RWPE1 (cell line): ENCODE measurements at regions not wholly inside any gene's neighbourhood (a gene's known extent, or its start where the extent isn't known, plus 50 kb on each side); places are given as distances from the start of the nearest gene placed in this dataset.

ENCODE experiments used
- CTCF ChIA-PET: fragments of 350-600 bp; sonication (Branson Sonifier 250); formaldehyde crosslinking; extraction: SDS; loops from one replicate; lab custom pipeline; 2021; lab: Yijun Ruan, JAX
- POLR2A ChIA-PET: fragments of 400-600 bp; formaldehyde crosslinking; extraction: SDS; loops from one replicate; lab custom pipeline; 2020; ENCODE audit warnings: antibody characterized with exemption; ENCODE audit not compliant: low non-redundant PET; lab: Yijun Ruan, JAX
- DNase-seq: peaks from one replicate; pipeline ENCODE4 v3.0.0; 2012; ENCODE audit warnings: low spot score
- H3K27ac ChIP-seq: fragments of 450-650 bp; 2 replicates; pipeline ENCODE4 v1.5.1; 2017
- TF ChIP-seq, protein P1 (sequence below): fragments of 450-650 bp; conservative IDR thresholded peaks from 2 replicates; pipeline ENCODE4 v1.5.1; 2017; ENCODE audit warnings: low read depth, mild to moderate bottlenecking

DNA sequence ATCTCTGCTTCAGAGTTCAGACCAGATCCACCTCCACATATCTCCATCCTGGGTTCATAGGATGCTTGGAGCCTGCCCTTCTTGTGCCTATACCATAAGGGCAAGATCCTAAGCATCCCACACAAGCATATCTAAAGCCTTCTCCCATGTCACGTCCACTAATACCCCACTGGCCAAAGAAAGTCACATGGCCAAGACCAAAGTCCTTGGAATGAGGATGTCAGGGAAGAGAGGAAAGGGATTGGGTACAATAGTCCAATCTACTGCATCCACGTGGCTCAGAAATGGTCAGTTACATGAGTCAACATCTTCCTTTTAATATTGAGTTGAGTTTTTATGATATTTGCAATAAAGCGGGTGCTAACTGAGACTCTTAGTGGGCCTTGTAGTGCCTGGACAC lies 515.9 kb upstream of the SULF2 start:
- CTCF ChIA-PET, result interaction anchor here (1.8 kb wide), 1 partner anchor 515 kb away, joined by 4 read pairs; no protein-coding TSS in a partner anchor
- no peak for DNase-seq
- POLR2A ChIA-PET, result no interaction called here
- H3K27ac ChIP-seq, result no peak overlapping the region
- TF ChIP-seq, protein P1, sequence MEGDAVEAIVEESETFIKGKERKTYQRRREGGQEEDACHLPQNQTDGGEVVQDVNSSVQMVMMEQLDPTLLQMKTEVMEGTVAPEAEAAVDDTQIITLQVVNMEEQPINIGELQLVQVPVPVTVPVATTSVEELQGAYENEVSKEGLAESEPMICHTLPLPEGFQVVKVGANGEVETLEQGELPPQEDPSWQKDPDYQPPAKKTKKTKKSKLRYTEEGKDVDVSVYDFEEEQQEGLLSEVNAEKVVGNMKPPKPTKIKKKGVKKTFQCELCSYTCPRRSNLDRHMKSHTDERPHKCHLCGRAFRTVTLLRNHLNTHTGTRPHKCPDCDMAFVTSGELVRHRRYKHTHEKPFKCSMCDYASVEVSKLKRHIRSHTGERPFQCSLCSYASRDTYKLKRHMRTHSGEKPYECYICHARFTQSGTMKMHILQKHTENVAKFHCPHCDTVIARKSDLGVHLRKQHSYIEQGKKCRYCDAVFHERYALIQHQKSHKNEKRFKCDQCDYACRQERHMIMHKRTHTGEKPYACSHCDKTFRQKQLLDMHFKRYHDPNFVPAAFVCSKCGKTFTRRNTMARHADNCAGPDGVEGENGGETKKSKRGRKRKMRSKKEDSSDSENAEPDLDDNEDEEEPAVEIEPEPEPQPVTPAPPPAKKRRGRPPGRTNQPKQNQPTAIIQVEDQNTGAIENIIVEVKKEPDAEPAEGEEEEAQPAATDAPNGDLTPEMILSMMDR, result no peak

DNA sequence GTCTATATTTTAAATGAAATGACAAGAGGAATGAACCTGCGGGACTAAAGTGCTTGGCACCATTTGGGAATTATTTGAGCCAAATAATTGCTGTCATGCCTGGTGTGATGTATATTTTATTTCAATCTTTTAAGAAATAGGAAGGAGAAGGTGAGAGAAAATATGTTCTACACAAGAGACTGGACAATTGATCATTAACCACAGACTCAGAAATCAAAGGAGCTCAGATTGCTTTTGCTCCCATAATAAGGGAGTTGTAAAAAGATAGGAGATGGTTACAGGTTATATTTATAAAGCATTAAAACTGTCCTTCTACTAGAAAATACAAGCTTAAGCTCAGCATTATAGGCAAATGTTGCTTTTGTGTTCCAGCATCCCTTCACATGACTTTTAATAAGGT lies 515.2 kb upstream of the SULF2 start:
- TF ChIP-seq, protein P1, result no peak
- ChIA-PET CTCF (interaction anchor here (1.1 to 2.4 kb wide), 3 partner anchors 320 to 514 kb away, joined by 3 to 9 read pairs (median 4); no protein-coding TSS in a partner anchor), POLR2A (no interaction called here)
- no peak overlapping the region for H3K27ac ChIP-seq
- no peak for DNase-seq

DNA sequence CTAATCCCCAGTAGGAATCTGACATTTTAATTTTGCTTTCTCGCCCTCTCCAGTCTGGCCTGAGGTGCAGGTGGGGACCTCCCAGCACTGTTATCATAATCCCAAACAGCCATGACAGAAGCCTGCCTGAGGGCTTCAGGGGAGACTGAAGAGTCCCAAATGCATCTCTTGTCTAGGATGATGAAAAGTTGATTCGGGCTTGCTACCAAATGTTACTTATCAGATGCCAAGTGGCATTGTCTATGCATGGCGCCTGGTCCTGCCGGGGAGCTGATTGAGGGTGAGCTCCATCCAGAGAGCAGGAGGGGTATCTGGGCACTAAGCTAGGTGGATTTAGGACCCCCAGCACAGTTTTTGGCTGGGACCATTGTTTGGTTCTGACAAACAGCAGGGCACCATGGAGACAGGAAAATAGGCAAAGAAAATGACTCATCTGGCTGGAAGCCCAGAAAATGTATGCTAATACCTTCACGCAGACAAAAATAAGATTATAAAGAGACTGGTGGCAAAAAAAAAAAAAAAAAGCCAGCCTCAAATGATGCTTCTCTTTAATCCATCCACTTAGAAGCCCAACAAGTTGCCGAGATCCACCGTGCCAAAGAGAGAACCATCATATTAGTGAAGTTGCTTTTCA lies 513.7 kb upstream of the SULF2 start:
- TF ChIP-seq, protein P1, result no peak
- ChIA-PET CTCF (interaction anchor here (2.4 kb wide), 1 partner anchor 322 kb away, joined by 9 read pairs; no protein-coding TSS in a partner anchor), POLR2A (no interaction called here)
- peak overlapping the region; percentile 87 for H3K27ac ChIP-seq
- DNase-seq, result peak; percentile 90

DNA sequence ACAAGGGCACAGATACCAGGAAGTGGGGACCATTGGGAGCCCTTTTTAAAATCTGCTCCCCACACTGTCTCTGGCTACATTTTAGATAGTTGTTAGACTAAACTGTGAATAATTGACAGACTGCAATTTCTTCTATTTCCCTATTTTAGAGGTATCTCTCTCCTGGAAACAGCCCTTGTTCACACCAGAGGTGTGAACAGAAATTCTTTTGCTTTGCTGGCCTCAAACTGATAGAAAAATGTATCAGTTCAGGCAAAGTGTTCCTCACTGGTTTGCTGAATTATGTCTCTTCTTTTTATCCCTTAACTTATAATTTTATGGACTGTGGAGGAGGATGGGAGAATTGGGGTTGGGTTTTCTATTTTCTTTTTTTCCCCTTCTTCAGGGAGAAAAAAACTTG lies 513.2 kb upstream of the SULF2 start:
- CTCF ChIA-PET, result interaction anchor here (2.4 to 4.0 kb wide), 2 partner anchors 322 kb away, joined by 9 to 40 read pairs; no protein-coding TSS in a partner anchor
- POLR2A ChIA-PET, result no interaction called here
- H3K27ac ChIP-seq, result peak overlapping the region; percentile 87
- DNase-seq, result no peak
- TF ChIP-seq, protein P1, result no peak

DNA sequence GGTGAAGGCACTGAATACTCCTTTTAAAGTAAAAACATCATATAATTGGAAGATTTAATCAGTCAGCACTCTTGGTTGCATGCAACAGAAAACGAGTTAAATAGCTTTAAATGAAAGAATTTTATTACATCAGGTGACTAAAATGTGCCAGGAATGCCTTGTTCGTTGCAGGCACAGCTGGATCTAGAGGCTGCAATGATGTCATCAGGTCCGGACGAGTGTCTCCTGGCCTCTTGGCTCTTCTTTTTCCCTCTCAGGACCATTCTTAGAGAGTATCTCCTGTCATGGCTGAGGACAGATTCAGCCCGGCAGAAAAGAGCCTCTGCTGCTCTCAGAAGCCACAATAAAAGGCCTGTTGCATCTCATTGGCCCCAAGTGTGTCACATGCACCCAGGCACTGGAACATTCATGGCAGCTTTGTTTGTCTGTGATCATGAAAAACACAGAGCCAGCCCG lies 510.7 kb upstream of the SULF2 start:
- TF ChIP-seq, protein P1, result no peak; the same call in 1 of the 2 replicates
- POLR2A ChIA-PET, result no interaction called here
- H3K27ac ChIP-seq, result peak overlapping the region; percentile 78
- no peak for DNase-seq
- CTCF ChIA-PET, result interaction anchor here (0.5 to 4.0 kb wide), 16 partner anchors 79 to 758 kb away, joined by 3 to 40 read pairs (median 4); partner anchors contain the start of gene SULF2

DNA sequence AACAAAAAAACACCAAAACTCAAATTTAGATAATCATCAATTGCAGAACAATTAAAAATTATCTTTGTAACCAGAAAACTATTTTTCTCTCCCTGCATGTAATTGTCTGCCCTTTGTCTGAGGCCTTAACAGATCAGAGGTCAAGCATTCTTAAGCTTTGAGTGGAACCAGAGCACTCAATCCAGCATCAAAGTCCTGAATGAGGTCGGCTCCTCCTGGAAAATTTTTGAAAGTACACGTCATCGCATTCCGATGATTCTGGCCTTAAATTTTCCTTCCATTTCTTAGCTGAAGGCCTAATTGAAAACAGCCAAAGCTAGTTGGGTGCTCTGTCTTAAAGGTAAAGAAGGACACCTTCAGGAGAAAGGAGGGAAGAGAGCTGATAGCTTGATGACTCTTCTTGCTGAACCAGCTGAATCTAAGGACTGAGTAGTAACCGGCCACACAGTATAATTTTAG lies 510.2 kb upstream of the SULF2 start:
- ChIA-PET CTCF (interaction anchor here (0.5 to 4.0 kb wide), 12 partner anchors 74 to 631 kb away, joined by 3 to 40 read pairs (median 6); partner anchors contain the start of gene SULF2), POLR2A (no interaction called here)
- TF ChIP-seq, protein P1, result peak; percentile 87
- DNase-seq, result peak; percentile 97
- no peak overlapping the region for H3K27ac ChIP-seq
